NCI-H82 treated with DMSO at 0.1 percent for 48 hours (cell line): ENCODE measurements at regions not wholly inside any gene's neighbourhood (a gene's known extent, or its start where the extent isn't known, plus 50 kb on each side); places are given as distances from the start of the nearest gene placed in this dataset.
"Not testable (repeated sequence)": the region's sequence is repeated elsewhere in the genome, so short reads cannot be mapped to it uniquely, and the experiment has no call there.

Experiments
- DNase-seq: peaks from one replicate; lab custom pipeline; 2025; ENCODE audit not compliant: unreplicated experiment; lab: John Stamatoyannopoulos, UW

DNA sequence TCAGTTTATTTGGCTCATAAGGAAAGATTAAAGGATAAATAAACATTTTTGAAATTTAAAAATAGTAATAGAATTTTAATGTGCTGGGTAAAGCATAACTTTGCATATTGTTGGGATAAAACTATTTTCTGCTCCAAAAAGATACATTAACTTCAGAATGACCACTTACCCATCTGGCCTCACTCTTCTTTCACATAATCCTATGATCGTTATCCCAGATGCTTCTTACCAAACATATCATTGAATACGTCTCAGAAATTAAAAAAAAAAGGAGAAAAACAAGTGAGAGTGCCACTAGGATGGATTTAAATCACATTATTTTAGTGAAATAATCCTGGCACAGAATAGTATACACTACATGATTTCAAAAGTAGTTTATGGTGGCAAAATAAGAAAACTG, 677.5 kb upstream of the ZWINT start:
- DNase-seq: no peak

- DNase-seq: no peak
These were observed 674.3 kb upstream of the ZWINT start for GRCh38 chr10:57035310-57035709.

DNA sequence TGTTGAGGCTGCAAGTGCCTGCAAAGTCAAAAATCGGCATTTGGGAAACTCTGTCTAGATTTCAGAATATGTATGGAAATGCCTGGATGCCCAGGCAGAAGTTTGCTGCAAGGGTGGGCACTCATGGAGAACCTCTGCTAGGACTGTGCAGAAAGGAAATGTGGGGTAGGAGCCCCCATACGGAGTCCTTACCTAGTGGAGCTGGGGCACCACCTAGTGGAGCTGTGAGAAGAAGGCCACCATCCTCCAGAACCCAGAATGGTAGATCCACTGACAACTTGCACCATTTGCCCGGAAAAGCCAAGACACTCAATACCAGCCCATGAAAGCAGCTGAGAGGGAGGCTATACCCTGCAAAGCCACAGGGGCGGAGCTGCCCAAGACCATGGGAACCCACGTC, 671.2 kb upstream of the ZWINT start:
- not testable (repeated sequence) for DNase-seq

DNA sequence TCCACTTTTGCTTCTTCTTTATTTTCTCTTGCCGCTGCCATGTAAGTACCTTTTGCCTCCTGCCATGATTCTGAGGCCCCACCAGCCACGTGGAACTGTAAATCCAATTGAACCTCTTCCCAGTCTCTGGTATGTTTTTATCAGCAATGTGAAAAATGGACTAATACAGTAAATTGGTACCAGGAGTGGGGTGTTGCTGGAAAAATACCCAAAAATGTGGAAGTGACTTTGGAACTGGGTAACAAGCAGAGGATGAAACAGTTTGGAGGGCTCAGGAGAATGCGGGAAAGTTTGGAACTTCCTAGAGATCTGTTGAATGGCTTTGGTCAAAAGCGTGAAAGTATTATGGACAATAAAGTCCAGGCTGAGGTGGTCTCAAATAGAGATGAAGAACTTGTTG, 670.3 kb upstream of the ZWINT start:
- DNase-seq: no peak

GRCh38 chr10:57026307-57026706, 665.2 kb upstream of the ZWINT start:
- no peak for DNase-seq

GRCh38 chr10:57023626-57024025, 662.6 kb upstream of the ZWINT start:
- no peak for DNase-seq

DNA sequence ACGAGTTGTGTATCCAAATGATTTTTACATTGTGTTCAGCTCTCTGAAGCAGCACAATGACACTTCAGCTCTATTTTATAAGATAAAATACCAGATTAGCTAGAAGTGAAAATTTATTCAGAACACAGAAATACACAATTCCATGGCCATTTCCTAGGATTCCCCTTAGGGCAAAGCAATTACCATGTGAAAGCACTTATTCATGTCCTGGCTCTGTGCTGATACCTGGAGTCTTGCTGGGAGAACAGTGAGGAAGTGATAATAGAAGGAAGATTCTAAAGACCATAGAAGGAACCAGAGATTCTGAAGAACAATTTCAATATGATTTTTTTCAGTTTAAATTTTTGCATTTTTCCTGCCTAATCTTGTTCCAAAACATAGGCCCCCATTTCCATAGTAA, 657.4 kb upstream of the ZWINT start:
- DNase-seq: no peak

GRCh38 chr10:57017356-57018037, 656.4 kb upstream of the ZWINT start:
- no peak for DNase-seq

DNA sequence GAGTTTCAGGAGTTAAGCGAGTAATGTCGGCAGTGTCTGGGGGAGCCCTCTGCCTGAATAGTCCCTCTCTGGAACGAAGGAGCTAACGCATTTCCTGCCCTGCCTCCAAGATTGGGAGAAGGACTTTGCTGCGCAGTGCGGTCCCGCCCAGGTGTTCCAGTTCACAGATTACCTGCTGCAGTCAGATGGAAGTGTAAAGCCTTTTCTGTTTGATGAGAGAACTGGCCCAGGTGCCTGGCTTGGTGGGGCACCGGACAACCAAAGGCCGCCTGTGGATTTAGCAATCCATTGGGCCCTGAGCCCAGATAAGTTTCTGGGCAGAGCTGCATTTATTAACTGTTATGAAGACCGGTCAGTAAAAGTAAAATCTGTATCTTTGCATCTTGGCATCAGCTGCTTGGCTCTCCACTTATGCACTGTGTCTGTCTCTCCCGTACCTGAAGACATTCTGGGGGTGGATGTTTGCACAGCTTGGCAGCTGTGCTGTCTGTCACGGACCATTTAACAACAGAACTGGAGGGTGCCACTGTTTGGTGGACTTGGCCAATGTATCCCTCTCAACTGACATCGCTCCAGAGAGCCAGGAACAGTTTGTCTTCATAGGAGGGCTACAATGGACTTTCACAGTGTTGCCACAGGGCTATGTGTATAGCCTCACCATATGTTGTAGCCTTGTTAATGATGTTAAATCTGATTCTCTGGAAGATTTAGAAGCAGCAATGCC, 654.7 kb upstream of the ZWINT start:
- DNase-seq: peak; percentile 4

- DNase-seq: no peak
These were observed 654.1 kb upstream of the ZWINT start for GRCh38 chr10:57015187-57015586.

DNA sequence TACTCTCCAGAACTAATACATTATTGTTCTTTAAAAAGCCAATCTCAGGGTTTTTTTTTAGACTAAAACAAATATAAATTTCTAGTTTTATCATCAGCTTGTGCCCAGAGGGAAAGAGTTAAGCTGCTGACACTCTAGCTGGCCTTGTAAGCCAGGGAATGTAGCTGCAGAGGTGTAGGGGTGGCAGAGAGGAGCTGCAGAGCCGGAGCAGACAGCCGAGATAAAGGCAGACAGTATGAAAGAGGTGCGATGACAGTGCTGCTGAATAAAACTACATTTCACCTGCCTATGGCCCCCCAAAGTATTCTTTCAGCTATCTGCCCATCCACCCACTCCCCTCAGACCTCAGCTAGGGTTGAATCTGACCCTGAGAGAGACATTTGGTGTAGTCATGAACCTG, 653.7 kb upstream of the ZWINT start:
- DNase-seq: no peak

GRCh38 chr10:57008189-57008588, 647.1 kb upstream of the ZWINT start:
- no peak for DNase-seq

- no peak for DNase-seq
These were observed 630.6 kb upstream of the ZWINT start for GRCh38 chr10:56991591-56992069.

GRCh38 chr10:56975513-56975912, 614.5 kb upstream of the ZWINT start:
- no peak for DNase-seq

DNA sequence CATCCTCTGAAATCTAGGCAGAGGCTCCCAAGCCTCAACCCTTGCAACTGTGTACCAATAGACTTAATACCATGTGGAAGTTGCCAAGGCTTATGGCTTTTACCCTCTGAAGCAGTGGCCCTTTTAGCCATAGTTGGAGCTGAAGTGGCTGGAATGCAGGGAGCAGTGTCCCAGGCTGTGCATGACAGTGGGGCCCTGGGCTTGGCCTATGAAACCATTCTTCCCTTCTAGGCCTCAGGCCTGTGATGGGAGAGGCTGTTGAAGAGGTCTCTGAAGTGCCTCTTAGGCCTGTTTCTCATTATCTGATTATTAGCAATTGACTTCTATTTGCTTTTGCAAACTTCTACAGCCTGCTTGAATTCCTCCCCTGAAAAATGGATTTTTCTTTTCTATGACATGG, 612.7 kb upstream of the ZWINT start:
- DNase-seq: no peak

DNA sequence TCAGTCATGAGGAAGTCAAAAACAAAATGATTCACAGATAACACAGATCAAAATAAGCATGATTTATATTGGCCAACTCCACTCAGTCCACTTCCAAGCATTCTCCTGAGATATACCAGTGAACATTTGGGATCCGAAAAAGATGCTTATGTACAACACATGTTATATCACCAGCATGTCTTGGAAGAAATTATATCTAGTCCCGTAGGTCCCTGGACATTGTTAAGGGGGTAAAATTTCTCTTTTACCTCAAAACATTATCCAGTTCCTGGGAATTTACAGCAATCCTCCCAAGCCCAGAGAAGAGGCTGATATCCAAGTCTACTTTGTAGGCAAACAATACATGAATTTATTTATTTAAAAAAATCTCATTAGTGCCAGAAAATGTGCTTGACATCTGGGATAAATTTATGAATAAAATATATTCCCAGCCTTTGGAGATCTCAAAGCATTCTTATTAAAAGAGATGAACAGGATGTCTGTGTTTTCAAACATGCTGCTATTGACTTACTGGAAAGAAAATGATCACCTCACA, 582.2 kb upstream of the ZWINT start:
- no peak for DNase-seq

DNA sequence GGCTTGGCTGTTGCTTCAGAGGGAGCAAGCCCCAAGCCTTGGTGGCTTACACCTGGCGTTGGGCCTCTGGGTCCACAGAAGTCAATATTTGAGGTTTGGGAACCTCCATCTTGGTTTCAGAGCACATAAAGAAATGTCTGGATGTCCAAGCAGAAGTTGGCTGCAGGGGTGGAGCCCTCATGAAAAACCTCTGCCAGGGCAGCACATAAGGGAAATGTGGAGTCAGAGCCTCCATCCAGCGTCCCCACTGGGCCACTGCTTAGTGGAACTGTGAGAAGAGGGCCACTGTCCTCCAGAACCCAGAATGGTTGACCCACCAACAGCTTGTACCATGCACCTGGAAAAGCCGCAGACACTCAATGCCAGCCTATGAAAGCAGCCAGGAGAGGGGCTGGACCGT, 573.5 kb upstream of the ZWINT start:
- no peak for DNase-seq

GRCh38 chr10:56928714-56929113, 567.7 kb upstream of the ZWINT start:
- DNase-seq: no peak

- no peak for DNase-seq
These were observed 566.6 kb upstream of the ZWINT start for GRCh38 chr10:56927701-56928100.

GRCh38 chr10:56920601-56921261, 559.7 kb upstream of the ZWINT start:
- DNase-seq: no peak

GRCh38 chr10:56912043-56912442, 551.0 kb upstream of the ZWINT start:
- no peak for DNase-seq

GRCh38 chr10:56905051-56905450, 544.0 kb upstream of the ZWINT start:
- no peak for DNase-seq
